Activated CD8-positive, alpha-beta memory T cell treated with anti-CD3 and anti-CD28 coated beads, Interleukin-2, amount 10 ng/mL, durations not matched to agents 7 days and 5 days (primary cell): ENCODE measurements at regions not wholly inside any gene's neighbourhood (a gene's known extent, or its start where the extent isn't known, plus 50 kb on each side); places are given as distances from the start of the nearest gene placed in this dataset.

Source experiments
- ATAC-seq: fragments of 150-1000 bp; cut with Tn5 transposase; one replicate; pipeline ENCODE4 v1.10.0; 2021; ENCODE audit warnings: moderate library complexity
- CTCF ChIA-PET: fragments of 350-600 bp; sonication (Branson Sonifier 250); formaldehyde crosslinking; loops from one replicate; lab custom pipeline; 2021; ENCODE audit warnings: antibody characterized with exemption; lab: Charles Lee
- DNase-seq: peaks from one replicate; pipeline ENCODE4 v3.0.0-alpha.2; 2020
- H3K27ac Mint-ChIP-seq: one replicate; pipeline ENCODE4 v1.8.0; 2021; ENCODE audit warnings: mild to moderate bottlenecking, mixed read lengths
- H3K27me3 Mint-ChIP-seq: one replicate; pipeline ENCODE4 v1.8.0; 2021; ENCODE audit warnings: mixed read lengths
- H3K36me3 Mint-ChIP-seq: one replicate; pipeline ENCODE4 v1.8.0; 2021; ENCODE audit warnings: mild to moderate bottlenecking, mixed read lengths
- H3K4me1 Mint-ChIP-seq: one replicate; pipeline ENCODE4 v1.8.0; 2021; ENCODE audit warnings: mixed read lengths
- H3K4me3 Mint-ChIP-seq: one replicate; pipeline ENCODE4 v1.8.0; 2021; ENCODE audit warnings: mild to moderate bottlenecking, moderate library complexity, mixed read lengths
- H3K9me3 Mint-ChIP-seq: one replicate; pipeline ENCODE4 v1.8.0; 2022; ENCODE audit warnings: low read depth, mixed read lengths

- CTCF ChIA-PET = no interaction called here
- Mint-ChIP-seq H3K4me3 (no peak overlapping the region), H3K27ac (no peak overlapping the region)
Measured at GRCh38 chr13:74920920-74921319, 561.0 kb downstream of the TBC1D4 start.

DNA sequence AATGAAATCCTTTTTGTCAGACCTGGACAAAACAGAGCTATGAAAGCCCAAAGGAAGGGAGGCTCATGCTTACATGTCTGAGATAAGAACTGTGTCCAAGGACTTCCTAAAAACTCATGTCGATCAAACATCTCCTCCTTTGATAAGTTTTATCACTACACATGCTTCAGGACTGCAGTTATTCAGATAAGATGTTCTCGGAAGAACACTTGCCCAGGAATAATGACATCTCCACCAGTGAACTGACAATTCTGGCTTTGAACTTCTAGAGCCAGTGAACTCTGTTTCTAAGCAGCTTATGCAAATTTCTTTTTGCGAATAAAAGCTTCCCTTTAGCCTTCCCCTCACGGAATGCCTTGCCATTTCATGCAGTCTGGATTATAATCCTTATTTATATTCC, 561.6 kb downstream of the TBC1D4 start:
- H3K36me3 Mint-ChIP-seq = no peaks in the 10 kb centered on the region
- DNase-seq = no peak
- no peak overlapping the region for H3K4me3 Mint-ChIP-seq
- CTCF ChIA-PET = no interaction called here
- peaks cover 2% of the 10 kb centered on the region for H3K9me3 Mint-ChIP-seq
- ATAC-seq = no peak
- peaks cover 4% of the 10 kb centered on the region for H3K4me1 Mint-ChIP-seq
- no peak overlapping the region for H3K27ac Mint-ChIP-seq
- H3K27me3 Mint-ChIP-seq = no peaks in the 10 kb centered on the region

More at GRCh38 chr13:74920920-74921319, 561.0 kb downstream of the TBC1D4 start:
- H3K27me3 Mint-ChIP-seq = no peaks in the 10 kb centered on the region
- H3K36me3 Mint-ChIP-seq = no peaks in the 10 kb centered on the region
- ATAC-seq (no peak), DNase-seq (no peak)
- H3K4me1 Mint-ChIP-seq = peaks cover 4% of the 10 kb centered on the region
- peaks cover 2% of the 10 kb centered on the region for H3K9me3 Mint-ChIP-seq

DNA sequence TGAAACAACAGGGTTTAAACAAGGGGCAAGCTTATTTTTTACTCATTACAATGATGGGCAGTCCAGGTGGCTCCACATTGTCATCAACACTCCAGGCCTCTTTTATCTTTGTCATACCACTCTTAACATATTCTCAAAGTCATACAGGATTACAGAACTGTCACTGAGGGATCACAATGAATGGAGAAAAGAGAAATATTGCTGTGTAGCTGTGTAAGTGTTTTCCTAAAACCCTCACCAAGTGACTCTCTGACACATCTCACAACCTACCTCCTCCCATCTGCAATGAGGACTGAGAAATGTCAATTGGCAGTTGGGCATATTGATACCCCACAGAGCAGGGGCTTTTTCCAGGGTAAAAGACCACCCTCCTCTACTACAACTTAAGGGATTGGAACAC, 562.1 kb downstream of the TBC1D4 start:
- Mint-ChIP-seq H3K27ac (no peak overlapping the region), H3K27me3 (no peaks in the 10 kb centered on the region), H3K4me1 (peaks cover 4% of the 10 kb centered on the region), H3K4me3 (no peak overlapping the region), H3K9me3 (peaks cover 2% of the 10 kb centered on the region), H3K36me3 (no peaks in the 10 kb centered on the region)
- CTCF ChIA-PET = no interaction called here
- DNase-seq = no peak
- no peak for ATAC-seq

DNA sequence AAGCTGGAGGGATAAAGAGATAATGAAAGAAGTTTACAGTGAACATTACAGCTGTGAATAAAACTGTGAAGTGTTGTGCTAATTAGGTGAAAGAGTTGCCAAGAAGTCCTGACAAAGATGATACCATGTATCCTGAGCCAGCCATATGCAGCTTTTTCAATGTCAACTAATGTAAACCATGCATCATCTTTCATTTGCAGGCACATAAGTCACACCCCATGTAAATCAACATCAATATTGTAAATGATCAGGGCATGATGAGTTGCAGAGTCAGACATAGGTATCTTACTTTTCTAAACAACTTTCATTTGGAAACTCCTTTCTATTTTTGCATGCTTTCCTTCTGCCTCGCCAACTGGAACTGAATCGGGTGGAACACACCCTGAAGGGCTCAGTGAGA, 569.1 kb downstream of the TBC1D4 start:
- Mint-ChIP-seq H3K27me3 (no peaks in the 10 kb centered on the region), H3K9me3 (no peaks in the 10 kb centered on the region), H3K27ac (no peak overlapping the region), H3K4me3 (no peak overlapping the region), H3K4me1 (no peaks in the 10 kb centered on the region), H3K36me3 (no peaks in the 10 kb centered on the region)
- CTCF ChIA-PET = interaction anchor here (0.6 kb wide), 1 partner anchor 590 kb away, joined by 4 read pairs; no protein-coding TSS in a partner anchor
- no peak for DNase-seq
- no peak for ATAC-seq

- no peak overlapping the region for H3K27ac Mint-ChIP-seq
- CTCF ChIA-PET = no interaction called here
- no peaks in the 10 kb centered on the region for H3K27me3 Mint-ChIP-seq
- H3K36me3 Mint-ChIP-seq = no peaks in the 10 kb centered on the region
- DNase-seq (no peak), ATAC-seq (no peak)
- no peak overlapping the region for H3K4me3 Mint-ChIP-seq
- H3K4me1 Mint-ChIP-seq = no peaks in the 10 kb centered on the region
- no peaks in the 10 kb centered on the region for H3K9me3 Mint-ChIP-seq
Measured at GRCh38 chr13:74910415-74910814, 571.6 kb downstream of the TBC1D4 start.

DNA sequence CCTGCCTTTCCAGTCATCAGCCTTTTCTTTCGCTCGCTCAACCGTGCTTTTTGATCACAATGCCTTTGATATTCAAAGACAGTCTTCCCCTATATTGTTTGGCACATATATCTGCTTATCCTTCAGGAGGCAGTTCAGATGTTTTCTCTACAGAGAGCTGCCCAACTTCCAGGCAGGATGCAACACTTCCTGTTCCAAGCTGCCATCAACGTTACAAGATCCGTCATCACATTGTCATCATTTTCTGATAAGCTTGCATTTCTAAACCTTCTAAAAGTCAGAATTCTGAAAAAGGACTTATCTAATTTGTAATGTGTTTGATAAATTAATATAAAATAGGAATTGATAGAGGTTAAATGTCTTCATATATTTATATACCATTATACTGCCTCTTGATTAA, 574.2 kb downstream of the TBC1D4 start:
- Mint-ChIP-seq H3K27ac (no peak overlapping the region), H3K36me3 (no peaks in the 10 kb centered on the region), H3K27me3 (no peaks in the 10 kb centered on the region), H3K9me3 (no peaks in the 10 kb centered on the region), H3K4me1 (no peaks in the 10 kb centered on the region), H3K4me3 (no peak overlapping the region)
- no peak for ATAC-seq
- CTCF ChIA-PET = no interaction called here
- DNase-seq = no peak

DNA sequence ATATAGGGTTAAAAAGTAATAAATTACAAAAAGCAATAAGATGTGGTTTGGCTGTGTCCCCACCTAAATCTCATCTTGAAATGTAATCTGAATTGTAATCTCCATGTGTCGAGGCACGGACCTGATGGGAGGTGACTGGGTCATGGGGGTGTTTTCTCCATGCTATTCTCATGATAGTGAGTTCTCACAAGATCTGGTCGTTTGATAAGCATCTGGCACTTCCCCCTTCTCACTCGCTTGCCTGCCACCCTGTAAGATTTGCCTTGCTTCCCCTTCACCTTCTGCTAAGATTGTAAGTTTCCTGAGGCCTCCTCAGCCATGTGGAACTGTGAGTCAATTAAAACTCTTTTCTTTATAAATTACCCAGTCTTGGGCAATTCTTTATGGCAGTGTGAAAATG, 577.4 kb downstream of the TBC1D4 start:
- no peak for ATAC-seq
- H3K36me3 Mint-ChIP-seq = no peaks in the 10 kb centered on the region
- no peak for DNase-seq
- no peak overlapping the region for H3K27ac Mint-ChIP-seq
- no peak overlapping the region for H3K4me3 Mint-ChIP-seq
- H3K9me3 Mint-ChIP-seq = no peaks in the 10 kb centered on the region
- CTCF ChIA-PET = no interaction called here
- H3K27me3 Mint-ChIP-seq = no peaks in the 10 kb centered on the region
- H3K4me1 Mint-ChIP-seq = no peaks in the 10 kb centered on the region

DNA sequence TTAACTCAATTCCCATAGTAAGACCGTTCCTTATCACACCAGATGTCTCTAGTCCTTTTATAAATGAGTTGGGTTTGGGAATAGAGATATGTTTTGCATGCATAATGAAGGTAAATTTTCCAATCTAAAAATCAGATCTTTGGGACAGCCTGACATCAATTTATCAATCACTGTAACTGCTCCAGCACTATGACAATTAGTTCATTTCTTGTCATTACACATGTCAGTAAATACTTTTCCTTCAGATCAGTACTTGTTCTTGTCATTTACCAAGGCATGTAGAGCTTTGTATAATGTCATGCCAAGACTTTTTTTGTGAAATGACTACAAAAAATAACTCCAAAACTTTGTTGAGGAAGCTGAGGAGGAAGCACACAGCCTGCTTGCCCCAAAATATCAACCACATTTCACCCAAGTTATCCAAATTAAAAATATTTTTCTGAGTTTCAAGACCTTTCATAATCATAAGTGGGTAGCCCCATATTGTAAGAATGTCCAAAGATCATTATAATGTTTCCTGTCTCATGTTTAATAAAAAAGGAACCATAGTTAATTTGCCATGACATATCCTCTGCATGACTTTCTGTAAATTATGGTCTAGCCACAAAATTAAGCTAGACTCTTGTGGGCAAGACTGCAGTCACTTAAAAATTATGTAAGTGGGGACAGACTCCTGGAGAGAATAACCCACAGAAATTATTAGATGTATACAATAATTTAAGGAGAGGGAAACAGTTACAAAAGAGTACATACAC, 586.8 kb downstream of the TBC1D4 start:
- Mint-ChIP-seq H3K27ac (no peak overlapping the region), H3K4me3 (no peak overlapping the region), H3K9me3 (no peaks in the 10 kb centered on the region), H3K27me3 (no peaks in the 10 kb centered on the region), H3K36me3 (no peaks in the 10 kb centered on the region), H3K4me1 (no peaks in the 10 kb centered on the region)
- DNase-seq (no peak), ATAC-seq (no peak)
- CTCF ChIA-PET = interaction anchor here (0.6 kb wide), 1 partner anchor 27 kb away, joined by 3 read pairs; no protein-coding TSS in a partner anchor

DNA sequence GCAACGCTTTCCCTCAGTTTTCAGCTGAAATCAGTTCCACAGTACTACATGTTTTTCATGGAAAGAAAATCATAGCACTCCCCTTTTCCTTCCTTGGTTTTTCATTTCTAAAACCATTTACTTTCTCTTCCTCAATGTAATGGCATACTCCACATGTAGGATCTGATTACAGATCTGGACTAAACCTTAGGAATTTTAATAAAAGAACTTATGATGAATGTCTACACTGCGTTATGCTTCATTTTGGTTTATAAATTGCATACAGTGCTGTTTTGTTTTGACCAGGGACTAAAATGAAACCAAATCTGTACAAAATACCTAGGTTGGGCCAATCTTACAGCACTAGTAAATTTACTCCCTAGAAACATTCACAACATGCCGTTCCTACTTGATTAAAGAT, 589.9 kb downstream of the TBC1D4 start:
- DNase-seq (no peak), ATAC-seq (no peak)
- Mint-ChIP-seq H3K9me3 (no peaks in the 10 kb centered on the region), H3K27me3 (no peaks in the 10 kb centered on the region), H3K4me1 (no peaks in the 10 kb centered on the region), H3K36me3 (no peaks in the 10 kb centered on the region), H3K4me3 (no peak overlapping the region), H3K27ac (no peak overlapping the region)
- CTCF ChIA-PET = no interaction called here

DNA sequence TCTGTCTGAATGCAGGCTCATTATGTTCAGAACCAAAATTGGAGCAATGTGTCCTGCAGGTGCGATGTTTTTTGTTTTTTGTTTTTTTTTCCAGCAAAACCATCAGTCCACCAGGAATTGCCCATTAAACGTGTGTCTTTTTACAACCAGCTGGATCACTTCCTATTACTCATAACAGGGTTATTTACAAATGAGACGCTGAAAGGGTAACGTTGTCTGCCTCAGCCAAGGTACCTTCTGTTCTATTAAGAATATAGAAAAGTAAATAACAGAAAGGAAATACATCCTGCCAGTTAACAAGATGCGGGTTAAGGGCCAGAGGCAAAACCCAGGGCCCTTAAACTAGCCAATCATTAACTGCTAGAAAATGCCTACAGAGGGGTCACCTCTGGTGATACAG, 590.4 kb downstream of the TBC1D4 start:
- ATAC-seq = no peak
- Mint-ChIP-seq H3K9me3 (no peaks in the 10 kb centered on the region), H3K27me3 (no peaks in the 10 kb centered on the region), H3K4me1 (no peaks in the 10 kb centered on the region), H3K4me3 (no peak overlapping the region), H3K36me3 (no peaks in the 10 kb centered on the region), H3K27ac (no peak overlapping the region)
- CTCF ChIA-PET = no interaction called here
- no peak for DNase-seq

DNA sequence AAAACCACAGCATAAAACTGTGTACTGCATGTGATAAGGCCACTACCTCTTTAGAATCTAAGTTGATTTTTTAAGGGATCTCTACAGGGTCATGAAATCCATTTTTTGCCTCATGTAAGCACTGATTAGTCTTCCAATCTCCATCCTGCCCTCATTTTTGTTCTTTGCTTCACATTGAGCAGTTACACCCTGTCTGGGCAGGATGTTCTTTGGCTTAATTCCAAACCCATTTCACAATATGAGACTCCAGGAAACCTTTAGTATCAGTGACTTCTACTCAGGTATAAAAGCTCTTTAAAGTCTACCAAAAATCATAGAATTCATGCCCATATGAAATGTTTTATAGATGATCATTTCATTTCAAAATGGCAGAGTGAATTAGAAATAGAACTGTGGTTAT, 592.6 kb downstream of the TBC1D4 start:
- no peak for ATAC-seq
- no peak overlapping the region for H3K27ac Mint-ChIP-seq
- H3K4me1 Mint-ChIP-seq = no peaks in the 10 kb centered on the region
- no peak overlapping the region for H3K4me3 Mint-ChIP-seq
- H3K27me3 Mint-ChIP-seq = no peaks in the 10 kb centered on the region
- no peak for DNase-seq
- CTCF ChIA-PET = no interaction called here
- H3K36me3 Mint-ChIP-seq = no peaks in the 10 kb centered on the region
- H3K9me3 Mint-ChIP-seq = no peaks in the 10 kb centered on the region

DNA sequence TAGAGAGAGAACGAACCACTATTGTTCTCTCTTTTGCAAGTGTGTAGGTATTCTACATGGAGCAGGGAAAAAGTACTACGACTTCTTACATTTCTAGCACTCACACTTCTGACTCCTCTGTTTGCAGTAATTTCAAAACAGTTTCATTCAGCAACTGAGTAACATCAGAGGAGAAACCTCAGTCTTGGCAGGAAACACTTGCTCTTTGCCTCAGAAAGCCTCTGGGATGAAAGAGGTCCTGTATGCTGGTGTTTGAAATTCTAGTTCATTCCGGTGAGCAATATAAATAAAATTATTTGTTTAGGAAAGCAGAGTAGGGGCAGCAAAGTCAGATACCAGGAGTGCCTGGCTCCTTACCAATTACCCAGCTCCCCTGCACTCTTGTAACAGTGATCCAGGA, 595.5 kb downstream of the TBC1D4 start:
- H3K27ac Mint-ChIP-seq = no peak overlapping the region
- CTCF ChIA-PET = no interaction called here
- H3K4me3 Mint-ChIP-seq = no peak overlapping the region
- H3K27me3 Mint-ChIP-seq = no peaks in the 10 kb centered on the region
- no peaks in the 10 kb centered on the region for H3K9me3 Mint-ChIP-seq
- H3K36me3 Mint-ChIP-seq = no peaks in the 10 kb centered on the region
- H3K4me1 Mint-ChIP-seq = no peaks in the 10 kb centered on the region
- ATAC-seq (no peak), DNase-seq (no peak)

DNA sequence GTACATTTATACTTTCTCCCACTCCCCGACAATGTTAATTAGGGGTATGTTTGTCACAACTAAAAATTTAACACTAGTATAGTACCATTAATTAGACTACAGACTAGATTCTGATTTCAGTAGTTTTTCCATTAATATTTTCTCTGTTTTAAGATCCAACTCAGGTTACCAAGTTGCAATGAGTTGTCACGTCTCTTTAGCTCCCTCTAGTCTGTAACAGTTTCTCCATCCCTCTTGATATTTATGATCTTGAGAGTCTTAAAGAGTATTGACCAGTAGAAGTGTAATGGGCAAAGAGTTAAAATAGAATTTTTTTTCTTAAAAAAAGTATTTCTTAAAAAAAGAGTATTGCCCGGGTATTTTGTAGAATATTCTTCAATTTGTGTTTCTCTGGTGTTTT, 598.1 kb downstream of the TBC1D4 start:
- no peaks in the 10 kb centered on the region for H3K27me3 Mint-ChIP-seq
- no peaks in the 10 kb centered on the region for H3K4me1 Mint-ChIP-seq
- DNase-seq = no peak
- ATAC-seq = no peak
- no peaks in the 10 kb centered on the region for H3K9me3 Mint-ChIP-seq
- no peaks in the 10 kb centered on the region for H3K36me3 Mint-ChIP-seq
- CTCF ChIA-PET = no interaction called here
- H3K4me3 Mint-ChIP-seq = no peak overlapping the region
- H3K27ac Mint-ChIP-seq = no peak overlapping the region

DNA sequence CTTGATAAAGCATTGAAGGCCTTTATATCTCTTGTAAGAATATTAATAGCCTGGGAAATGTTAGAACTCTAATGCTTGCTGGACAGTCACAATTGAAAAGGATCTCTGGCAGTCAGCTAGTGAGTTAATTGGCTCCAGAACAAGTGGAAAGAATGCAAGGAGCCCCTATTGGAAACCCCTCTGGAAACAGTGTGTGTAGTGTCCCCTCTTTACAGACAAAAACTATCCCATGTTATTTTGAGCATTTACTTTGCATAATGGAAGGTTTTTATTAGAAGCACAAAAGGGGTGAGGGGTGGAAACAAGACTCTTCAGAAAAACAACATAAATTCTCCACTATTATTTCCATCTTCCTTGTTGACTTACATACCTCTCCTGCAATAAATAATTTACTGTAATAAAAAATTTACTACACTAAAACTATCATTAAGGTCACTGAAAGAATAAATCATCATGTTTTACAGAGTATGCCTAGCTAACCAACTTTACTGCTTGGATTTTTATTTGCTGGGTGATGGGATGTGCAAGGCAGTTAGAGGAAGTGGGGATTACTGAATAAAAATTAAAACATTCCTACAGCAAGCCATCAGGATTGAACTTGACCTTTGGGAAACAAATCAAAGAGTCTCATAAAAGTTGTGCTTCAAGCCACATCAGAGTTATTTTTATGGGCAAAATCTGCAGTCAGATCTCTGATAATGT, 610.4 kb downstream of the TBC1D4 start:
- no peak overlapping the region for H3K4me3 Mint-ChIP-seq
- H3K36me3 Mint-ChIP-seq = no peaks in the 10 kb centered on the region
- H3K27me3 Mint-ChIP-seq = no peaks in the 10 kb centered on the region
- no peak for ATAC-seq
- H3K9me3 Mint-ChIP-seq = peaks cover 2% of the 10 kb centered on the region
- no peak overlapping the region for H3K27ac Mint-ChIP-seq
- H3K4me1 Mint-ChIP-seq = no peaks in the 10 kb centered on the region
- CTCF ChIA-PET = no interaction called here
- DNase-seq = no peak
